GM19324 (cell line): ENCODE measurements at regions not wholly inside any gene's neighbourhood (a gene's known extent, or its start where the extent isn't known, plus 50 kb on each side); places are given as distances from the start of the nearest gene placed in this dataset.

Experiments used
- ATAC-seq: cut with Tn5 transposase; IDR thresholded peaks from one replicate; pipeline ENCODE4 v1.9.1; 2021; ENCODE audit warnings: mild to moderate bottlenecking, moderate library complexity; ENCODE audit not compliant: unreplicated experiment, low FRiP score

DNA sequence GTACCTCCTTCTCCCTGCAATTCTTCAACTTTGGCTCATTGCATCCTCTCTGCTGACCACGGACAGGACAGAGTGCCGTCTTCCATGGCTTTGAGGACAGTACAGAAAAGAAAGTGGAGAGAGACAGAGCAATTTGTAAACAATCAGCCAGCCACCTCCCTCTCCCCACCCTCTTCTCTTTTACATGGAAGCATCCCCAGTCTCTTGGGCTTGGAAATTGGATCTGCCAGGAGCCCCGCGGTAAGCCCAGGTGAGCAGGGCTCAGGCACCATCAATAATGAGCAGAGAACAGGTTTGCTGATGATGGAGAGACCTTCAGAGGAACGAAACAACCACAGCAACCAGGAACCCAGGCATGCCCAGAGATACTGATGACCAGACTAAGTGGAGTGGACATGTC, 194.9 kb upstream of the TNRC6C start:
- no peak for ATAC-seq

GRCh38 chr17:77765292-77765691, 193.2 kb upstream of the TNRC6C start:
- ATAC-seq, result no peak

DNA sequence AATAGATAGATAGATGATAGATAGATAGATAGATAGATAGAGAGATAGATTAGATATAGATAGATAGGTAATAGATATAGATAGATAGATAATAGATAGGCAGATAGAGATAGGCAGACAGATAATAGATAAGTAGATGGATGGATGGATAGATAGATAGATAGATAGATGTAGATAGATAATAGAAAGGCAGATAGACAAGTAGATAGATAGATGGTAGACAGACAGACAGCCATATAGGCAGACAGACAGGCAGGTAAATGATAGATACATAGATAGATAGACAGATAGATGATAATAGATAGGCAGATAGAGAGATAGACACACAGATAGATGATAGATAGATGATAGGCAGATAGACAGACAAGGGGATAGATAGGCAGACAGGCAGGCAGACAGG, 191.4 kb upstream of the TNRC6C start:
- no peak for ATAC-seq

- ATAC-seq, result no peak
Observed at GRCh38 chr17:77768248-77768852, 190.2 kb upstream of the TNRC6C start.

- no peak for ATAC-seq
Observed at GRCh38 chr17:77769215-77769614, 189.3 kb upstream of the TNRC6C start.

- no peak for ATAC-seq
Observed at GRCh38 chr17:77769762-77770161, 188.7 kb upstream of the TNRC6C start.

GRCh38 chr17:77770331-77771105, 188.0 kb upstream of the TNRC6C start:
- no peak for ATAC-seq

DNA sequence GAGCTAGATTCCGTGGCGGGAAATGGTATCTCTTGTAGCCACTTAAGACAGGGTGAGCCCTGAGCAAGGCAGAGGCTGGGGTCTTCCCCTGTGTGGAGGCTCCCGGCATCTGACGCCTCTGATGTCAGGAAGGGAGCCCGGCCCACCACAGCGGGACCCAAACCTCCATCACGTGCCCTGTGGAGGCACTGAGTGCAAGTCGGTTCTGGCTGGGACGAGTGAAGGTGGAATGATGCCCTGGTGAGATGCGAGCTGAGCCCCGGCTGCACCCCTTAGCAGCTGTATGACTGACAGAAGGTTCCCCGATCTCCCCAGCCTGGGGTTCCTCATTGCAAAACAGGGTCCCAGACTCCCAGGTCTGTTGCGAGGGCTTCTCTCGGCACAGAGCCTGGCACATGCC, 187.4 kb upstream of the TNRC6C start:
- no peak for ATAC-seq

GRCh38 chr17:77771587-77771986, 186.9 kb upstream of the TNRC6C start:
- ATAC-seq, result no peak

GRCh38 chr17:77771998-77772397, 186.5 kb upstream of the TNRC6C start:
- ATAC-seq, result no peak

- no peak for ATAC-seq
Observed at GRCh38 chr17:77772461-77772897, 186.0 kb upstream of the TNRC6C start.

- no peak for ATAC-seq
Observed at GRCh38 chr17:77772899-77773358, 185.6 kb upstream of the TNRC6C start.

- no peak for ATAC-seq
Observed at GRCh38 chr17:77774182-77774581, 184.3 kb upstream of the TNRC6C start.

- no peak for ATAC-seq
Observed at GRCh38 chr17:77778636-77779489, 179.6 kb upstream of the TNRC6C start.

GRCh38 chr17:77779711-77780539, 178.6 kb upstream of the TNRC6C start:
- ATAC-seq, result no peak

GRCh38 chr17:77781536-77781935, 177.0 kb upstream of the TNRC6C start:
- ATAC-seq, result no peak

GRCh38 chr17:77782201-77782600, 176.3 kb upstream of the TNRC6C start:
- no peak for ATAC-seq

DNA sequence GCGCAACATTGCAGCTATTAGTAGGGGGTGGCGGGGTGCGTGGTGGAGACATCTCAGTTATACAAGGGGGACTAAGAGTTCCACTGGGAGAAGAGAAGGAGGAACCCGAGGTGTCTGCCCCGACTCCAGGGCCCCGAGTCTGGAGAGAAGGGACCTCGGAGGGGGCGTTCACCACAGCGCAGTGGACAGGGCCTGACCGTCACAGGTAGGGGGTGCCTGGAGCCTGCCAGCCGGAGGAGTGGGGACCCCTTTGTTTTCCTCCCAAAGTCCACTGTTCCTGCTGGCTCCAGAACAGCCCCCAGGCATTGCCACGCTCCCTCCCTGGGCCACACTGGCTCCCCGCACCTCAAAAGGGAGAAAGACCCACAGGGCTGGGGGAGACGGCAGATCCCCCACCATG, 175.9 kb upstream of the TNRC6C start:
- ATAC-seq, result no peak

DNA sequence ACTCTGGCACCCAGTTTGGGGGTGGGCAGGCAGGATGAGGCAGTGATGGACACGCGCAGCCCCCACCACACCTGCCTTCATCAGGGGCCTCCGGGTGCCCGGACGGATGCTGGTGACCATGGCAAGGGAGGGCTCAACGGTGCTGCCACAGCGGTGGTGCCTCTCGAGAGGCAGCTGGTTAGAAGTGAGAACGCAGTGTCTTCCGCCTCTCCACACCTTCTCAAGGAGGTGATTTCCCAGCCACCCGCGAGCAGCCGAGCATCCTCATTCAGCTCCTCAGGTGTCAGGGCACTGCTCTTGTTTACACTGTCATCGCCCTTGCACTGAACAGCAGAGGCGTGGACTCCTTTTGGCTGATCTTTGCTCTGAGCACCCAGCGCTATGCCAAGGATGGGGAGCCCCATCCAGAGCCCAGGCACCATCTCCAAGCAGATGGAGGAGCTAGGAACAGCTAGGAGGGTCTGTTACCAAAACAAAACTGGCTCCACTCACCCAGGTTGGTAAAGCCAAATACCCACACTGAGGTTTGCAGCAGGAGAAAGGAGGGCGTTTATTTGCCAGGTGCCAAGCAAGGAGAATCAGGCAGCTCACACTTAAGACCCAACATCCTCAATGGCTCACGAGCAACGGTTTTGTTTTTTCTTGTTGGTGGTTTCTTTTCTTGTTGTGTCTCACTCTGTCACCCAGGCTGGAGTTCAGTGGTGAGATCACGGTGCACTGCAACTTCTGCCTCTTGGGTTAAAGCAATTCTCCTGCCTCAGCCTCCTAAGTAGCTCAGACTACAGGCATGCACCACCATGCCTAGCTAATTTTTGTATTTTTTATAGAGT, 174.3 kb upstream of the TNRC6C start:
- no peak for ATAC-seq
